ENCODE measurements at regions not wholly inside any gene's neighbourhood (a gene's known extent, or its start where the extent isn't known, plus 50 kb on each side); places are given as distances from the start of the nearest gene placed in this dataset.
"Not testable (repeated sequence)": the region's sequence is repeated elsewhere in the genome, so short reads cannot be mapped to it uniquely, and the experiment has no call there.

GRCh38 chr18:40120356-40120755 lies 1834.7 kb upstream of the PIK3C3 start:
- H3K36me3 ChIP-seq: no peaks in the 10 kb centered on the region
- no peaks in the 10 kb centered on the region for H3K4me1 ChIP-seq
- TF ChIP-seq POLR2A (IDR thresholded peaks at IDR 0.05) (no peak), POLR2AphosphoS5 (IDR thresholded peaks at IDR 0.05) (no peak)
- TF ChIP-seq, protein P1, sequence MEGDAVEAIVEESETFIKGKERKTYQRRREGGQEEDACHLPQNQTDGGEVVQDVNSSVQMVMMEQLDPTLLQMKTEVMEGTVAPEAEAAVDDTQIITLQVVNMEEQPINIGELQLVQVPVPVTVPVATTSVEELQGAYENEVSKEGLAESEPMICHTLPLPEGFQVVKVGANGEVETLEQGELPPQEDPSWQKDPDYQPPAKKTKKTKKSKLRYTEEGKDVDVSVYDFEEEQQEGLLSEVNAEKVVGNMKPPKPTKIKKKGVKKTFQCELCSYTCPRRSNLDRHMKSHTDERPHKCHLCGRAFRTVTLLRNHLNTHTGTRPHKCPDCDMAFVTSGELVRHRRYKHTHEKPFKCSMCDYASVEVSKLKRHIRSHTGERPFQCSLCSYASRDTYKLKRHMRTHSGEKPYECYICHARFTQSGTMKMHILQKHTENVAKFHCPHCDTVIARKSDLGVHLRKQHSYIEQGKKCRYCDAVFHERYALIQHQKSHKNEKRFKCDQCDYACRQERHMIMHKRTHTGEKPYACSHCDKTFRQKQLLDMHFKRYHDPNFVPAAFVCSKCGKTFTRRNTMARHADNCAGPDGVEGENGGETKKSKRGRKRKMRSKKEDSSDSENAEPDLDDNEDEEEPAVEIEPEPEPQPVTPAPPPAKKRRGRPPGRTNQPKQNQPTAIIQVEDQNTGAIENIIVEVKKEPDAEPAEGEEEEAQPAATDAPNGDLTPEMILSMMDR (IDR thresholded peaks at IDR 0.05): no peak
- H3K27me3 ChIP-seq: no peaks in the 10 kb centered on the region
- H3K9me3 ChIP-seq: no peaks in the 10 kb centered on the region
- intact Hi-C loops (cut with DNase I; ENCODE audit: low total_unique reads): no loop called here
- H3K4me3 ChIP-seq: no peak overlapping the region
- no peak overlapping the region for H3K27ac ChIP-seq
- no peak for DNase-seq (ENCODE audit: low spot score in 2 of 2)

GRCh38 chr18:40119581-40119980 lies 1835.5 kb upstream of the PIK3C3 start:
- intact Hi-C loops (cut with DNase I; ENCODE audit: low total_unique reads); H3K9me3 ChIP-seq; H3K4me3 ChIP-seq; H3K36me3 ChIP-seq; H3K4me1 ChIP-seq; H3K27ac ChIP-seq; DNase-seq (ENCODE audit: low spot score in 2 of 2); H3K27me3 ChIP-seq: not testable (repeated sequence)

DNA sequence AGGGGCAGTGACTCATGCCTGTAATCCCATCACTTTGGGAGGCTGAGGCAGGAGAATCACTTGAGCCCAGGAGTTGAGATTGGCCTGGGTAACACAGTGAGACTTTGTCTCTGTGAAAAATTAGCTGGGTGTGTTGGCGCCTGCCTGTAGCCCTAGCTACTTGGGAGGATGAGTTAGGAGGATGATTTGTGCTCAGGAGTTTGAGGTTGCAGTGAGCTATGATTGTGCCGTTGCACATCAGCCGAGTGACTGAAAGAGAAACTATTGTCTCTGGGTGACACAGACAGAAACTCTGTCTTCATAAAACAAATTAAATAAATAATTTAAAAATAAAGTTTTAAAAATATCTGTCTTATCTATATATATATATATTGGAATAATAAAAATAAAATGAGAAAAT lies 1844.6 kb upstream of the PIK3C3 start:
- TF ChIP-seq POLR2A (IDR thresholded peaks at IDR 0.05): no peak
- TF ChIP-seq POLR2AphosphoS5 (IDR thresholded peaks at IDR 0.05): no peak
- TF ChIP-seq, protein P1 (IDR thresholded peaks at IDR 0.05): no peak
- Histone ChIP-seq H3K27ac (no peak overlapping the region), H3K36me3 (no peaks in the 10 kb centered on the region), H3K27me3 (no peaks in the 10 kb centered on the region), H3K4me1 (no peaks in the 10 kb centered on the region), H3K9me3 (peaks cover 0 to 3% of the 10 kb centered on the region in 2 donors), H3K4me3 (no peak overlapping the region)
- DNase-seq (ENCODE audit: low spot score in 2 of 2): no peak
- intact Hi-C loops (cut with DNase I; ENCODE audit: low total_unique reads): no loop called here

- TF ChIP-seq, protein P1 (IDR thresholded peaks at IDR 0.05): no peak
- H3K27me3 ChIP-seq: no peaks in the 10 kb centered on the region
- intact Hi-C loops (cut with DNase I; ENCODE audit: low total_unique reads): no loop called here
Measured at GRCh38 chr18:40109252-40110049, 1845.6 kb upstream of the PIK3C3 start.

DNA sequence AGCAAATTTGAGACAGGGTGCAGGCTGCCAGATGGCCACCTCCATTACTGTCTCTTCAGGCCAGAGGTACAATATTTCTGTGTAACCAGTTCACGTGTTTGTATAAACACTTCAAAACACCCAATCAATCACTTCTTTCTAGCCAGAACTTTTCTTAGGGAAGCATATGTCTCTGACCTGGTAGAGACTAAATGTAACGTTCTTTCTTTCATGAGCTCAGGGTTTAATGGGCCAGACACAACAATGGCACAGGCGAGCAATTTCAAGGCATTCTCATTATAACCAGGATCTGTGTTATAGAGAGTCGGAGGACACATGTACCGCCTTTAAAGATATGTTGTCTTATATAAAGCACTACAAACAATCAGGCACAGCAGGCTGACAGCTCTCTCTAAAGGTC lies 1846.4 kb upstream of the PIK3C3 start:
- H3K27me3 ChIP-seq: no peaks in the 10 kb centered on the region
- peaks cover 0 to 3% of the 10 kb centered on the region in 2 donors for H3K9me3 ChIP-seq
- H3K4me1 ChIP-seq: no peaks in the 10 kb centered on the region
- no peak for DNase-seq (ENCODE audit: low spot score in 2 of 2)
- TF ChIP-seq, protein P1 (IDR thresholded peaks at IDR 0.05): no peak
- TF ChIP-seq POLR2A (IDR thresholded peaks at IDR 0.05) (no peak), POLR2AphosphoS5 (IDR thresholded peaks at IDR 0.05) (no peak)
- H3K36me3 ChIP-seq: no peaks in the 10 kb centered on the region
- no peak overlapping the region for H3K27ac ChIP-seq
- intact Hi-C loops (cut with DNase I; ENCODE audit: low total_unique reads): no loop called here
- no peak overlapping the region for H3K4me3 ChIP-seq

More at GRCh38 chr18:40109252-40110049, 1845.6 kb upstream of the PIK3C3 start:
- peaks cover 0 to 3% of the 10 kb centered on the region in 2 donors for H3K9me3 ChIP-seq
- H3K4me3 ChIP-seq: no peak overlapping the region
- no peaks in the 10 kb centered on the region for H3K36me3 ChIP-seq
- H3K27ac ChIP-seq: no peak overlapping the region
- DNase-seq (ENCODE audit: low spot score in 2 of 2): no peak
- no peaks in the 10 kb centered on the region for H3K4me1 ChIP-seq
